WTC11 (cell line): ENCODE measurements at regions not wholly inside any gene's neighbourhood (a gene's known extent, or its start where the extent isn't known, plus 50 kb on each side); places are given as distances from the start of the nearest gene placed in this dataset.

ENCODE experiments used
- ATAC-seq: fragments of 200-7000 bp; cut with Tn5 transposase; 2 replicates; pipeline ENCODE4 v1.10.0; 2021; ENCODE audit warnings: mild to moderate bottlenecking, moderate library complexity
- CTCF ChIA-PET: fragments of 300-600 bp; sonication (Branson Sonifier 250); formaldehyde crosslinking; loops from one replicate; lab custom pipeline; 2021; ENCODE audit warnings: antibody characterized with exemption; lab: Charles Lee
- POLR2A ChIA-PET: fragments of 350-600 bp; sonication (Branson Sonifier 250); formaldehyde crosslinking; loops from one replicate; lab custom pipeline; 2021; ENCODE audit warnings: antibody characterized with exemption; lab: Charles Lee
- DNase-seq: peaks from one replicate; pipeline ENCODE4 v3.0.0; 2021; ENCODE audit warnings: low spot score
- H3K27ac Mint-ChIP-seq: 2 replicates; pipeline ENCODE4 v1.8.0; 2021; ENCODE audit warnings: mixed read lengths
- H3K27me3 Mint-ChIP-seq: 2 replicates; pipeline ENCODE4 v1.8.0; 2021; ENCODE audit warnings: low read depth, mild to moderate bottlenecking, moderate library complexity, mixed read lengths
- H3K36me3 Mint-ChIP-seq: 2 replicates; pipeline ENCODE4 v1.8.0; 2021; ENCODE audit warnings: mixed read lengths
- H3K4me1 Mint-ChIP-seq: 2 replicates; pipeline ENCODE4 v1.8.0; 2022; ENCODE audit warnings: mixed read lengths
- H3K4me3 Mint-ChIP-seq: 2 replicates; pipeline ENCODE4 v1.8.0; 2021; ENCODE audit warnings: mild to moderate bottlenecking, moderate library complexity, mixed read lengths
- H3K9me3 Mint-ChIP-seq: 2 replicates; pipeline ENCODE4 v1.8.0; 2021; ENCODE audit warnings: mixed read lengths
- ATF1 ChIP-seq: sonication (generic); formaldehyde crosslinking; IDR thresholded peaks from 2 replicates; pipeline ENCODE4 v1.8.1; 2023; ENCODE audit warnings: mild to moderate bottlenecking, moderate library complexity, missing genetic modification reagents
- CREB1 ChIP-seq: sonication (generic); formaldehyde crosslinking; IDR thresholded peaks from 2 replicates; pipeline ENCODE4 v1.8.0; 2023; ENCODE audit warnings: mild to moderate bottlenecking, missing genetic modification reagents
- E2F4 ChIP-seq: sonication (generic); formaldehyde crosslinking; IDR thresholded peaks from 2 replicates; pipeline ENCODE4 v1.8.1; 2022; ENCODE audit warnings: low read depth, mild to moderate bottlenecking, moderate library complexity, missing genetic modification reagents, borderline replicate concordance
- GABPB1 ChIP-seq: sonication (generic); formaldehyde crosslinking; IDR thresholded peaks from 2 replicates; pipeline ENCODE4 v1.8.1; 2023; ENCODE audit warnings: mild to moderate bottlenecking, missing genetic modification reagents
- GRHL2 ChIP-seq: fragments of 250-450 bp; sonication (Bioruptor Pico); IDR thresholded peaks from 2 replicates; pipeline ENCODE4 v1.8.0; 2022; ENCODE audit warnings: mild to moderate bottlenecking, moderate library complexity; ENCODE audit not compliant: insufficient replicate concordance, severe bottlenecking
- GTF2I ChIP-seq: fragments of 250-450 bp; sonication (Bioruptor Pico); conservative IDR thresholded peaks from 2 replicates; pipeline ENCODE4 v1.4.0; 2021; ENCODE audit warnings: mild to moderate bottlenecking
- JAZF1 ChIP-seq: fragments of 250-450 bp; sonication (Bioruptor Pico); IDR thresholded peaks from 2 replicates; pipeline ENCODE4 v1.9.0; 2021; ENCODE audit warnings: moderate library complexity, mild to moderate bottlenecking, inconsistent platforms
- MAX ChIP-seq: sonication (generic); formaldehyde crosslinking; IDR thresholded peaks from 2 replicates; pipeline ENCODE4 v1.8.0; 2022; ENCODE audit warnings: mild to moderate bottlenecking, missing genetic modification reagents
- NR2C2 ChIP-seq: sonication (generic); formaldehyde crosslinking; IDR thresholded peaks from 2 replicates; pipeline ENCODE4 v1.8.0; 2022; ENCODE audit warnings: mild to moderate bottlenecking, missing genetic modification reagents
- NR3C1 ChIP-seq: sonication (generic); formaldehyde crosslinking; conservative IDR thresholded peaks from 2 replicates; pipeline ENCODE4 v1.8.1; 2023; ENCODE audit warnings: low read depth, mild to moderate bottlenecking, missing genetic modification reagents
- OVOL2 ChIP-seq: fragments of 250-450 bp; sonication (Bioruptor Pico); IDR thresholded peaks from 2 replicates; pipeline ENCODE4 v1.9.0; 2021; ENCODE audit warnings: mild to moderate bottlenecking, borderline replicate concordance
- PREB ChIP-seq: sonication (generic); formaldehyde crosslinking; IDR thresholded peaks from 2 replicates; pipeline ENCODE4 v1.8.1; 2022; ENCODE audit warnings: mild to moderate bottlenecking, missing genetic modification reagents, moderate library complexity, borderline replicate concordance
- RELA ChIP-seq: sonication (generic); formaldehyde crosslinking; IDR thresholded peaks from 2 replicates; pipeline ENCODE4 v1.8.1; 2022; ENCODE audit warnings: missing genetic modification reagents, mild to moderate bottlenecking, borderline replicate concordance
- RORB ChIP-seq: fragments of 250-450 bp; sonication (Bioruptor Pico); IDR thresholded peaks from 2 replicates; pipeline ENCODE4 v1.9.0; 2021; ENCODE audit warnings: mild to moderate bottlenecking
- SMAD4 ChIP-seq: sonication (generic); formaldehyde crosslinking; IDR thresholded peaks from 2 replicates; pipeline ENCODE4 v1.8.0; 2022; ENCODE audit warnings: mild to moderate bottlenecking, missing genetic modification reagents
- TEAD4 ChIP-seq: sonication (generic); formaldehyde crosslinking; IDR thresholded peaks from 2 replicates; pipeline ENCODE4 v1.8.0; 2022; ENCODE audit warnings: mild to moderate bottlenecking, missing genetic modification reagents
- USF1 ChIP-seq: sonication (generic); formaldehyde crosslinking; IDR thresholded peaks from 2 replicates; pipeline ENCODE4 v1.8.0; 2022; ENCODE audit warnings: mild to moderate bottlenecking, missing genetic modification reagents
- ZBTB21 ChIP-seq: sonication (generic); formaldehyde crosslinking; IDR thresholded peaks from 2 replicates; pipeline ENCODE4 v1.8.1; 2023; ENCODE audit warnings: mild to moderate bottlenecking, missing genetic modification reagents, borderline replicate concordance
- ZBTB43 ChIP-seq: sonication (generic); formaldehyde crosslinking; IDR thresholded peaks from 2 replicates; pipeline ENCODE4 v1.8.1; 2023; ENCODE audit warnings: mild to moderate bottlenecking, missing genetic modification reagents
- ZMAT4 ChIP-seq: fragments of 250-450 bp; sonication (Bioruptor Pico); IDR thresholded peaks from 2 replicates; pipeline ENCODE4 v1.9.0; 2021; ENCODE audit warnings: mild to moderate bottlenecking
- ZNF121 ChIP-seq: sonication (generic); formaldehyde crosslinking; IDR thresholded peaks from 2 replicates; pipeline ENCODE4 v1.8.0; 2023; ENCODE audit warnings: missing genetic modification reagents
- ZNF138 ChIP-seq: sonication (generic); formaldehyde crosslinking; conservative IDR thresholded peaks from 2 replicates; pipeline ENCODE4 v1.8.1; 2022; ENCODE audit warnings: mild to moderate bottlenecking, moderate library complexity, missing genetic modification reagents
- ZNF396 ChIP-seq: fragments of 250-450 bp; sonication (Bioruptor Pico); IDR thresholded peaks from 2 replicates; pipeline ENCODE4 v1.8.0; 2021; ENCODE audit warnings: mild to moderate bottlenecking, moderate library complexity, borderline replicate concordance
- ZNF423 ChIP-seq: fragments of 250-450 bp; sonication (Bioruptor Pico); IDR thresholded peaks from 2 replicates; pipeline ENCODE4 v2.1.2; 2022; ENCODE audit warnings: mild to moderate bottlenecking, moderate library complexity
- ZNF512 ChIP-seq: sonication (generic); formaldehyde crosslinking; IDR thresholded peaks from 2 replicates; pipeline ENCODE4 v1.8.1; 2022; ENCODE audit warnings: missing genetic modification reagents, borderline replicate concordance
- TF ChIP-seq, protein P1 (sequence below): fragments of 250-450 bp; sonication (Bioruptor Pico); IDR thresholded peaks from 2 replicates; pipeline ENCODE4 v1.9.0; 2021; ENCODE audit warnings: moderate library complexity, mild to moderate bottlenecking, inconsistent platforms, borderline replicate concordance
- TF ChIP-seq, protein P2 (sequence below): sonication (generic); formaldehyde crosslinking; IDR thresholded peaks from 2 replicates; pipeline ENCODE4 v1.8.0; 2023; ENCODE audit warnings: mild to moderate bottlenecking, missing genetic modification reagents

- no peaks in the 10 kb centered on the region for H3K36me3 Mint-ChIP-seq
- TF ChIP-seq ZNF512: no peak
- no peak for TF ChIP-seq OVOL2 (CRISPR knock-in tag)
- no peak for TF ChIP-seq NR3C1 (CRISPR knock-in tag)
- no peak for TF ChIP-seq JAZF1 (CRISPR knock-in tag)
- TF ChIP-seq SMAD4 (CRISPR knock-in tag): no peak
- TF ChIP-seq PREB (CRISPR knock-in tag): no peak
- no peak for TF ChIP-seq ZNF138 (CRISPR knock-in tag)
- TF ChIP-seq MAX (CRISPR knock-in tag): no peak
- no peak for TF ChIP-seq GTF2I (CRISPR knock-in tag)
- TF ChIP-seq GRHL2 (CRISPR knock-in tag): no peak
- no peak for TF ChIP-seq ZNF121 (CRISPR knock-in tag)
- no peak for TF ChIP-seq CREB1
- TF ChIP-seq TEAD4 (CRISPR knock-in tag): no peak
- TF ChIP-seq ZNF396 (CRISPR knock-in tag): no peak
- no peak for TF ChIP-seq RORB
- TF ChIP-seq, all 79 proteins: peak for 0
Observed at GRCh38 chr2:217356142-217356541, 496.3 kb upstream of the TNP1 start.

DNA sequence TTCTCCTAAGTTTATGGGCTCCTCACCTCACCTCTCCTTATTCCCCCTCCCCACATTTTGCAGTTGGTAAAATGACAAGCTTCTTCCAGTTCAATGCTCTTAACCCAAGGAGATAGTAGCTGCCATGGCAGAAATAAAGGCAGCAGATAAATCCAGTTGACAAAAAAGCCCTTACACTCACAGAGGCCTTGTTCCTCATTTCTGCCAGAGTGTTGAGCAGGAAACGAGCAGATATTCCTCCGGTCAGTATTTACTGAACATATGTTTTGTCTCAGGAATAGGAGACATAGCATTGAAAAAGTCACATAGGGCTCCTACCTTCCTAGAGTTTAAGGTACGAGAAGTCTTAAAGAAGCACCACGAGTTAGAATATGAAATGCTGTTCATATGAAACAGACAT lies 493.7 kb upstream of the TNP1 start:
- Mint-ChIP-seq H3K4me3 (no peak overlapping the region), H3K27me3 (peaks cover 32% of the 10 kb centered on the region), H3K4me1 (peaks cover 22% of the 10 kb centered on the region)
- ChIA-PET CTCF (no interaction called here), POLR2A (no interaction called here)
- no peak for DNase-seq
- no peak for TF ChIP-seq JAZF1 (CRISPR knock-in tag)
- no peak for TF ChIP-seq ZBTB43 (CRISPR knock-in tag)
- TF ChIP-seq, protein P1, sequence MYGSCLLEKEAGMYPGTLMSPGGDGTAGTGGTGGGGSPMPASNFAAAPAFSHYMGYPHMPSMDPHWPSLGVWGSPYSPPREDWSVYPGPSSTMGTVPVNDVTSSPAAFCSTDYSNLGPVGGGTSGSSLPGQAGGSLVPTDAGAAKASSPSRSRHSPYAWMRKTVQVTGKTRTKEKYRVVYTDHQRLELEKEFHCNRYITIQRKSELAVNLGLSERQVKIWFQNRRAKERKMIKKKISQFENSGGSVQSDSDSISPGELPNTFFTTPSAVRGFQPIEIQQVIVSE (CRISPR knock-in tag): no peak
- no peak for TF ChIP-seq ZBTB21
- TF ChIP-seq RELA (CRISPR knock-in tag): no peak
- no peak for TF ChIP-seq USF1
- TF ChIP-seq ZNF423 (CRISPR knock-in tag): no peak
- TF ChIP-seq, protein P2, sequence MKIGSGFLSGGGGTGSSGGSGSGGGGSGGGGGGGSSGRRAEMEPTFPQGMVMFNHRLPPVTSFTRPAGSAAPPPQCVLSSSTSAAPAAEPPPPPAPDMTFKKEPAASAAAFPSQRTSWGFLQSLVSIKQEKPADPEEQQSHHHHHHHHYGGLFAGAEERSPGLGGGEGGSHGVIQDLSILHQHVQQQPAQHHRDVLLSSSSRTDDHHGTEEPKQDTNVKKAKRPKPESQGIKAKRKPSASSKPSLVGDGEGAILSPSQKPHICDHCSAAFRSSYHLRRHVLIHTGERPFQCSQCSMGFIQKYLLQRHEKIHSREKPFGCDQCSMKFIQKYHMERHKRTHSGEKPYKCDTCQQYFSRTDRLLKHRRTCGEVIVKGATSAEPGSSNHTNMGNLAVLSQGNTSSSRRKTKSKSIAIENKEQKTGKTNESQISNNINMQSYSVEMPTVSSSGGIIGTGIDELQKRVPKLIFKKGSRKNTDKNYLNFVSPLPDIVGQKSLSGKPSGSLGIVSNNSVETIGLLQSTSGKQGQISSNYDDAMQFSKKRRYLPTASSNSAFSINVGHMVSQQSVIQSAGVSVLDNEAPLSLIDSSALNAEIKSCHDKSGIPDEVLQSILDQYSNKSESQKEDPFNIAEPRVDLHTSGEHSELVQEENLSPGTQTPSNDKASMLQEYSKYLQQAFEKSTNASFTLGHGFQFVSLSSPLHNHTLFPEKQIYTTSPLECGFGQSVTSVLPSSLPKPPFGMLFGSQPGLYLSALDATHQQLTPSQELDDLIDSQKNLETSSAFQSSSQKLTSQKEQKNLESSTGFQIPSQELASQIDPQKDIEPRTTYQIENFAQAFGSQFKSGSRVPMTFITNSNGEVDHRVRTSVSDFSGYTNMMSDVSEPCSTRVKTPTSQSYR (CRISPR knock-in tag): no peak
- no peak for TF ChIP-seq ZMAT4 (CRISPR knock-in tag)
- TF ChIP-seq CREB1: no peak
- no peak for TF ChIP-seq NR2C2
- TF ChIP-seq GABPB1 (CRISPR knock-in tag): no peak
- no peak for TF ChIP-seq E2F4 (CRISPR knock-in tag)
- no peak for TF ChIP-seq ATF1
- TF ChIP-seq, all 79 proteins: peak for 0
- H3K27ac Mint-ChIP-seq: no peak overlapping the region
- ATAC-seq: no peak
- peaks cover 11% of the 10 kb centered on the region for H3K36me3 Mint-ChIP-seq
- H3K9me3 Mint-ChIP-seq: peaks cover 25% of the 10 kb centered on the region

More at GRCh38 chr2:217356142-217356541, 496.3 kb upstream of the TNP1 start:
- ATAC-seq (no peak), DNase-seq (no peak)
- Mint-ChIP-seq H3K27me3 (peaks cover 27% of the 10 kb centered on the region), H3K4me3 (no peak overlapping the region), H3K9me3 (peaks cover 4% of the 10 kb centered on the region; the same call in 1 of the 2 replicates), H3K27ac (no peak overlapping the region), H3K4me1 (peaks cover 28% of the 10 kb centered on the region)
- ChIA-PET CTCF (no interaction called here), POLR2A (interaction anchor here (1.0 kb wide), 1 partner anchor 12 kb away, joined by 3 read pairs; no protein-coding TSS in a partner anchor)
